BLaER1 (cell line): ENCODE measurements at regions not wholly inside any gene's neighbourhood (a gene's known extent, or its start where the extent isn't known, plus 50 kb on each side); places are given as distances from the start of the nearest gene placed in this dataset.

Source experiments
- H3K27ac ChIP-seq: shearing (Covaris generic); formaldehyde crosslinking; 2 replicates; pipeline ENCODE4 v1.8.1; 2022
- H3K27me3 ChIP-seq: shearing (Covaris generic); formaldehyde crosslinking; 2 replicates; pipeline ENCODE4 v1.8.1; 2022
- H3K36me3 ChIP-seq: shearing (Covaris generic); formaldehyde crosslinking; 2 replicates; pipeline ENCODE4 v1.8.1; 2022
- H3K4me1 ChIP-seq: shearing (Covaris generic); formaldehyde crosslinking; 2 replicates; pipeline ENCODE4 v1.8.1; 2022
- H3K4me2 ChIP-seq: shearing (Covaris generic); formaldehyde crosslinking; 2 replicates; pipeline ENCODE4 v1.8.1; 2022
- H3K4me3 ChIP-seq: shearing (Covaris generic); formaldehyde crosslinking; 2 replicates; pipeline ENCODE4 v1.8.1; 2022
- H3K9ac ChIP-seq: shearing (Covaris generic); formaldehyde crosslinking; 2 replicates; pipeline ENCODE4 v1.8.1; 2022
- H3K9me3 ChIP-seq: shearing (Covaris generic); formaldehyde crosslinking; 2 replicates; pipeline ENCODE4 v1.8.1; 2022
- H4K20me1 ChIP-seq: shearing (Covaris generic); formaldehyde crosslinking; 2 replicates; pipeline ENCODE4 v1.8.1; 2022
- Cebpa-rat ChIP-seq: shearing (Covaris generic); IDR thresholded peaks from 2 replicates; pipeline ENCODE4 v1.8.1; 2022

DNA sequence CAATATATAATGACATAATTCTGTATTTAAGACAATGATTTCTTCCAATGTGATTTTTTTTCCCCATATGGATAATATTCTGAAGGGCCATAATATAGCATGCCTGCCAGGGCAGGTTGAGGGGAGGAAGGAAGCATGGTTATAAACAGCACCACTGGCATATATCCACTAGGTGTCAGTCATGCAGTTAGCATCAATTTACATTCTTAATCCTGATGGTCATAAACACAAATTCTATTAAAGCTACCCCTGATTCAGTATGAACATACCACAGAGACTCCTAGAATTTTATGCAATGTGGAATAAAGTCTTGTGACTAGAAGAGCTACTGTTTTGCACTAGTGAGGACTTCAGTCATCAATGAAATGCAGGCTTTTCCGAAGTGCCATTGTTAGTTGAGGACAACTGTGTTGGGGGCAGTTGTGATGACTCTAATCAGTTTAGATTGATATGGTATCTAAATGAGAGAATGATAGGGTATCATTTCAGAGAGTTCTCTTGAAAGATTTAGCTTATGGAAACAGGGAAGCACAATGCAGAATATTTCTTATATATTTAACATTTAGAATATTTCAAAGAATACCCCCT lies 342.7 kb upstream of the NR5A2 start:
- TF ChIP-seq Cebpa-rat = no peak
- Histone ChIP-seq H3K27ac (no peak overlapping the region), H3K4me2 (no peak overlapping the region)

DNA sequence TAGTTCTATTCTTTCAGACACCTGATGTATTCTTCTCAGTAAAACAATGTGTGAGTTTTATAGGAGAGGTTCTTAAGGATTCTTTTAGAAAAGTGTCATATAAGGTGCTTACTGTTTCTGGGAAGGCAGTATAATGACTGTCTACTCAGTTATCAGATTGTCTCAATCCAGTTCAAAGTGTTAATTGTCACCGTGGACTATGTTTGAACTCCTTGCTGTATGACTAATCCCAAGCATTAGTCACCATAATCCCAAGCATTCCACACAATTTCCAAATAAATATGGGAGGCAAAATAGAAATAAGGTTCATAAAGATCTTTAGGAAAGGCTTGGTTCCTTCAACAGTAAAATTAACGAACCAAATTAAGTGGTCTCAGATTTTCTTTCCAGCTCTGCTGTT lies 342.1 kb upstream of the NR5A2 start:
- H3K9ac ChIP-seq = no peak overlapping the region
- 0 out of 2 replicates have a peak, but pooled peaks cover 4% of the 10 kb centered on the region for H3K4me1 ChIP-seq
- no peak overlapping the region for H3K4me2 ChIP-seq
- H3K4me3 ChIP-seq = no peak overlapping the region
- H3K27me3 ChIP-seq = no peaks in the 10 kb centered on the region
- no peaks in the 10 kb centered on the region for H3K36me3 ChIP-seq
- H3K27ac ChIP-seq = no peak overlapping the region
- no peaks in the 10 kb centered on the region for H4K20me1 ChIP-seq
- no peaks in the 10 kb centered on the region for H3K9me3 ChIP-seq
- no peak for TF ChIP-seq Cebpa-rat

More for the DNA sequence above, 342.7 kb upstream of the NR5A2 start:
- Histone ChIP-seq H4K20me1 (no peaks in the 10 kb centered on the region), H3K9me3 (no peaks in the 10 kb centered on the region), H3K4me3 (no peak overlapping the region), H3K4me1 (0 out of 2 replicates have a peak, but pooled peaks cover 4% of the 10 kb centered on the region), H3K36me3 (no peaks in the 10 kb centered on the region), H3K9ac (no peak overlapping the region), H3K27me3 (no peaks in the 10 kb centered on the region)

DNA sequence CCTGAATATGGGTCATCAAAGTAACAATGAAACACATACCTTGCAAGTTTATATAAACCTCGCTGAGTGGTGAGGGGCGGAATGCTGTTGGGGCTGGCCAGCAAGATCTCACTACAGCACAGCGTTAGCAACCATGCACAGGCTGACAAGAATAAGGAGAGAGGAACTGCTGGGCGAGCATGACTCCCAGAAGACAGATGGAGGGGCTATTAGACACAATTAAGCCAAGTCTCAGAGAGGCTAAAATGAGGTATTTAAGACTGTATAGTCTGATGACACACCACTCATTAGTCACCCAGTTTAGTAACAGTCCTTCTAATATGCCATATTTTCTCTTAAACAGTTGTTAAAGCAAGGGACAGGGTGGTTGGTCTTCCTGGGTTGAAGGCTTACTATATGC lies 340.2 kb upstream of the NR5A2 start:
- TF ChIP-seq Cebpa-rat = no peak
- no peaks in the 10 kb centered on the region for H4K20me1 ChIP-seq
- no peaks in the 10 kb centered on the region for H3K27me3 ChIP-seq
- no peak overlapping the region for H3K9ac ChIP-seq
- no peaks in the 10 kb centered on the region for H3K36me3 ChIP-seq
- H3K4me2 ChIP-seq = no peak overlapping the region
- no peak overlapping the region for H3K4me3 ChIP-seq
- no peak overlapping the region for H3K27ac ChIP-seq
- H3K9me3 ChIP-seq = no peaks in the 10 kb centered on the region
- no peaks in the 10 kb centered on the region for H3K4me1 ChIP-seq

DNA sequence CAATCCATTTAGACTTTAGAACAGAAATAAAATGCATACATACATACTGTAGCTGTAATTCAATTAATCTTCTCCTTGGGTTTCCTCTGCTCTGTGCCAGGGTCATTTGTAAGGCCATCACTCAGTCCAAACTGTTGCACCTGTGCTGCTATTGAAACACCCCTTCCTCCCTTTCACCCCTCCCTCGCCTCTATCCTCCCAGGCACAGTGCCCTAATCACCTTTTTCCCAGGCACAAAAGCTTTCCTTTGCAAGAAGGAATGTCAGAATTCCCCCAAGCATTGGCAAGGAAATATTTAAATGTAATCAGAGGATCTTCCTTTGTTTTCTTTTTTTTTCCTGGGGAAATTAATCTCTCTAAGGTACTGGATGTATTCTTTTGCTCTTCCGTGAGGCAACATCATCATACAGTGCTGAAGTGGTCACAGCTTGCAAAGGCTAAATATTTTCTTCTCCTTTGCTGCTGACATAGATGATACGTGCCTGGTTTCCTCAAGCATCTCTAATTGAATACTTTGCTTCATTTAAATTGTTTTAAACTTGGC lies 339.3 kb upstream of the NR5A2 start:
- H3K4me2 ChIP-seq = no peak overlapping the region
- H3K36me3 ChIP-seq = no peaks in the 10 kb centered on the region
- no peaks in the 10 kb centered on the region for H3K27me3 ChIP-seq
- no peaks in the 10 kb centered on the region for H3K9me3 ChIP-seq
- H4K20me1 ChIP-seq = no peaks in the 10 kb centered on the region
- no peak overlapping the region for H3K9ac ChIP-seq
- no peak overlapping the region for H3K4me3 ChIP-seq
- TF ChIP-seq Cebpa-rat = no peak
- no peaks in the 10 kb centered on the region for H3K4me1 ChIP-seq
- H3K27ac ChIP-seq = no peak overlapping the region

GRCh38 chr1:199688774-199689173 lies 338.7 kb upstream of the NR5A2 start:
- H3K4me3 ChIP-seq = no peak overlapping the region
- H3K36me3 ChIP-seq = no peaks in the 10 kb centered on the region
- no peaks in the 10 kb centered on the region for H3K27me3 ChIP-seq
- no peak overlapping the region for H3K27ac ChIP-seq
- no peaks in the 10 kb centered on the region for H3K4me1 ChIP-seq
- no peak for TF ChIP-seq Cebpa-rat
- no peaks in the 10 kb centered on the region for H4K20me1 ChIP-seq
- H3K4me2 ChIP-seq = no peak overlapping the region
- H3K9me3 ChIP-seq = no peaks in the 10 kb centered on the region
- H3K9ac ChIP-seq = no peak overlapping the region

DNA sequence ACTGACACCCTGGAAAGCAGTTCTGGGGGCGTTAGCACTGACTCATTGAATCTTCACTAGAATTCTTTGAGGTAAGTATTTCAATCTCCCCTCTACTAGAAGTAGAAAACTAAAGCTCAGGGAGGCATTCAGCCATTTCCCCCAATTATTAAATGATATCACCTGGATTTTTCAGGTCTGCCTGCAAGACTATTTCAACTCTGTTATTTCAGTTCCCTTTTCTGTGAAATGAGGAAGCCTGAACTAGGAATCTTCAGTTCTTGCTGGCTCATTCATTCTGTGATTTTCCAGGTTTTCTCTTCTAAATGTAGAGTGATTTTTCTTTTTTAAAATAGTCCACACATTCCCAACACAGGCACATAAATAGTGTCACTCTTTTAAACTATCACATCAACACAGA lies 337.0 kb upstream of the NR5A2 start:
- no peak overlapping the region for H3K4me2 ChIP-seq
- H4K20me1 ChIP-seq = no peaks in the 10 kb centered on the region
- no peak for TF ChIP-seq Cebpa-rat
- H3K4me3 ChIP-seq = no peak overlapping the region
- H3K27me3 ChIP-seq = no peaks in the 10 kb centered on the region
- H3K4me1 ChIP-seq = no peaks in the 10 kb centered on the region
- no peak overlapping the region for H3K9ac ChIP-seq
- no peaks in the 10 kb centered on the region for H3K36me3 ChIP-seq
- H3K27ac ChIP-seq = no peak overlapping the region
- no peaks in the 10 kb centered on the region for H3K9me3 ChIP-seq

DNA sequence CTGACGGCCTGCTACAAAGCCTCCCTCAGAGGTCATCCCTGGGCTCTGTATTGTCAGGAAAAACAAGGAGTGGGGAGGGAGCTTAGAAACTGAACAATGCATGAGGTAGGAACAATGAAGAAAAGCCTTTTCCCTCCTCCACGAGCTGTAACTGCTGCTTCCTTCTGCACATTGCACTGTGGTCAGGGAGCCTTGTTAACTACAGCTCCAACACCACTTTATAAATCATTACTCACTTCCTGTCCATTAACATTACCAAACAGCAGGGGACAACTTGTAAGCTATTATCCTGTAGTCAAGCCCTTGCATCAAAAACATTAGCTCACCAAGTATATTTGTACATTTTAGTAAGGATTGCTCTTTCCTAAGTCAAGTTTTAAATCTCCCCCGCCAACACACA lies 336.0 kb upstream of the NR5A2 start:
- Histone ChIP-seq H3K36me3 (no peaks in the 10 kb centered on the region), H3K27ac (no peak overlapping the region), H3K4me3 (no peak overlapping the region), H3K4me2 (no peak overlapping the region), H3K4me1 (no peaks in the 10 kb centered on the region), H3K9me3 (no peaks in the 10 kb centered on the region), H4K20me1 (no peaks in the 10 kb centered on the region), H3K9ac (no peak overlapping the region), H3K27me3 (no peaks in the 10 kb centered on the region)
- TF ChIP-seq Cebpa-rat = no peak

GRCh38 chr1:199693724-199694123 lies 333.8 kb upstream of the NR5A2 start:
- H3K27me3 ChIP-seq = no peaks in the 10 kb centered on the region
- no peak for TF ChIP-seq Cebpa-rat
- no peak overlapping the region for H3K9ac ChIP-seq
- H3K36me3 ChIP-seq = no peaks in the 10 kb centered on the region
- no peak overlapping the region for H3K27ac ChIP-seq
- no peaks in the 10 kb centered on the region for H3K4me1 ChIP-seq
- no peaks in the 10 kb centered on the region for H4K20me1 ChIP-seq
- H3K9me3 ChIP-seq = no peaks in the 10 kb centered on the region
- H3K4me3 ChIP-seq = no peak overlapping the region
- H3K4me2 ChIP-seq = no peak overlapping the region

GRCh38 chr1:199696225-199696624 lies 331.3 kb upstream of the NR5A2 start:
- Histone ChIP-seq H4K20me1 (no peaks in the 10 kb centered on the region), H3K9me3 (no peaks in the 10 kb centered on the region), H3K4me2 (no peak overlapping the region), H3K9ac (no peak overlapping the region), H3K4me1 (no peaks in the 10 kb centered on the region), H3K27ac (no peak overlapping the region), H3K4me3 (no peak overlapping the region), H3K27me3 (no peaks in the 10 kb centered on the region), H3K36me3 (no peaks in the 10 kb centered on the region)
- TF ChIP-seq Cebpa-rat = no peak

GRCh38 chr1:199698222-199698621 lies 329.3 kb upstream of the NR5A2 start:
- no peaks in the 10 kb centered on the region for H4K20me1 ChIP-seq
- no peak for TF ChIP-seq Cebpa-rat

DNA sequence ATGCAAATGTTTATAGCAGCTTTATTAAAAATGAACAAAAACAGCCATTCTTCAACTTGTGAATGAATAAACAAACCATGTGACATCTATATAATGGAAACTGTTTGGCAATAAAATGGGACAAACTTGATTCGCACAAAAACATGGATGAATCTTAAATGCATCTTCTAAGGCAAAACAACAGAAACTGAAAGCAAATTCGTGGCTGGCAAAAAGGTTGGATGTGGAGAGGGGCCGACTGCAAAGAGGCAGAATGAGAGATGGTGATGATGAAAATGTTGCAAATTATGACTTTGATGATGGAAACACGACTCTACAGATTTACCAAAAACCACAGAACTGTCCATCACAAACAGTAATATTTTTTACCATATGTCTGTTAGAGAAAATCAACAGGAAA lies 327.0 kb upstream of the NR5A2 start:
- H3K36me3 ChIP-seq = no peaks in the 10 kb centered on the region
- H3K4me1 ChIP-seq = no peaks in the 10 kb centered on the region
- H3K9me3 ChIP-seq = no peaks in the 10 kb centered on the region
- no peaks in the 10 kb centered on the region for H3K27me3 ChIP-seq
- TF ChIP-seq Cebpa-rat = no peak
- H3K4me2 ChIP-seq = no peak overlapping the region
- H3K4me3 ChIP-seq = no peak overlapping the region
- H3K9ac ChIP-seq = no peak overlapping the region
- H4K20me1 ChIP-seq = no peaks in the 10 kb centered on the region
- no peak overlapping the region for H3K27ac ChIP-seq

More at GRCh38 chr1:199698222-199698621, 329.3 kb upstream of the NR5A2 start:
- no peaks in the 10 kb centered on the region for H3K27me3 ChIP-seq
- H3K4me3 ChIP-seq = no peak overlapping the region
- no peak overlapping the region for H3K9ac ChIP-seq
- H3K4me1 ChIP-seq = no peaks in the 10 kb centered on the region
- H3K9me3 ChIP-seq = no peaks in the 10 kb centered on the region
- H3K36me3 ChIP-seq = no peaks in the 10 kb centered on the region
- no peak overlapping the region for H3K4me2 ChIP-seq
- no peak overlapping the region for H3K27ac ChIP-seq
